Esophagus muscularis mucosa (tissue), 4 donors: ENCODE measurements at regions not wholly inside any gene's neighbourhood (a gene's known extent, or its start where the extent isn't known, plus 50 kb on each side); places are given as distances from the start of the nearest gene placed in this dataset.
"Not testable (repeated sequence)": the region's sequence is repeated elsewhere in the genome, so short reads cannot be mapped to it uniquely, and the experiment has no call there.

Source experiments
- DNase-seq: peaks from one replicate; pipeline ENCODE4 v3.0.0-alpha.2; 2017; ENCODE audit errors: extremely low spot score
- H3K27ac ChIP-seq, 4 donors: fragments of 200-600 bp; sonication (generic); replicated peaks in 1 of 4; 1 replicate in 3 of 4; 2 replicates in 1 of 4; pipeline ENCODE4 v1.5.1; 2016 to 2019; ENCODE audit warnings: mild to moderate bottlenecking in 1 of 4
- H3K27me3 ChIP-seq, 4 donors: fragments of 200-600 bp; sonication (generic); one replicate each; pipeline versions ENCODE4 v1.5.1 to v1.6.0; 2016 to 2019
- H3K36me3 ChIP-seq, 4 donors: fragments of 200-600 bp; sonication (generic); one replicate each; pipeline ENCODE4 v1.5.1; 2016 to 2019
- H3K4me1 ChIP-seq, 4 donors: fragments of 200-600 bp; sonication (generic); one replicate each; pipeline ENCODE4 v1.5.1; 2016 to 2019
- H3K4me3 ChIP-seq, 4 donors: fragments of 200-600 bp; sonication (generic); 1 replicate in 2 of 4; 2 replicates in 2 of 4; pipeline ENCODE4 v1.5.1; 2016 to 2019; ENCODE audit warnings: mild to moderate bottlenecking in 4 of 4, moderate library complexity in 1 of 4
- H3K9me3 ChIP-seq, 4 donors: fragments of 200-600 bp; sonication (generic); 1 replicate in 3 of 4; 2 replicates in 1 of 4; pipeline ENCODE4 v1.5.1; 2016 to 2019
- CTCF ChIP-seq, 3 experiments: fragments of 200-600 bp in 2 of 3; fragments of 450-650 bp in 1 of 3; sonication (generic) in 2 of 3; IDR thresholded peaks; one replicate each; pipeline ENCODE4 v1.5.1; 2017 to 2019; ENCODE audit warnings: antibody characterized with exemption in 3 of 3, mild to moderate bottlenecking in 2 of 3, moderate library complexity in 1 of 3
- EP300 ChIP-seq: sonication (generic); formaldehyde crosslinking; IDR thresholded peaks from one replicate; pipeline ENCODE4 v1.6.1; 2017; ENCODE audit warnings: antibody characterized with exemption
- POLR2A ChIP-seq: fragments of 450-650 bp; IDR thresholded peaks from one replicate; pipeline ENCODE4 v1.6.1; 2017; ENCODE audit warnings: antibody characterized with exemption, moderate library complexity, mild to moderate bottlenecking, low read depth
- POLR2AphosphoS5 ChIP-seq, 2 donors: sonication (generic); formaldehyde crosslinking; IDR thresholded peaks; one replicate each; pipeline ENCODE4 v1.6.1; 2017; ENCODE audit warnings: antibody characterized with exemption in 2 of 2
- WGBS: methylation state at CpG from one replicate; pipeline ENCODE4 v1.1.5; 2018; 5-methylcytosine and 5-hydroxymethylcytosine counted together
- intact Hi-C: fragments of 100-400 bp; cut with DNase I; formaldehyde crosslinking; loops from one replicate; pipeline ENCODE4 v1.15.1; 2023

DNA sequence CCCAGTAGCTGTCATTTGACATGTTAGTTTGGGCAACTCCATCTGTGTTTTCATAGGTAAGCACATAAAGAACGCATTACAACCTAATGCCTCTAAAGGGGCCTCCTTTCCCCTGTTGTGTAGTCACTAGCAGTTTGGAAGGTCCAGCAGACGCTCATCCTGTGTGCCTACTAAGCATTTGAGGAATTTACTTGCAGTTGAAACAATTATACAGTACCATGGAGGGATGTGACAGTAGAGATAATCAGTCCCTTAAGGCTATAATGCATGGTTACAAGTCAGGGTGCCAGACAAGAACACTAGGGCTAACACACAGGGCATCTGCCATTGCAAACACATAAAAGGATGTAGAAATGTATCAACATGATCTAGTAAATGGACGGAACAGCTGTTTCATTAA is 138.3 kb downstream of the PCDH10 start:
- Histone ChIP-seq H3K36me3 (no peaks in the 10 kb centered on the region), H3K4me3 (no peak overlapping the region), H3K27ac (no peak overlapping the region), H3K4me1 (no peaks in the 10 kb centered on the region), H3K27me3 (no peaks in the 10 kb centered on the region), H3K9me3 (no peaks in the 10 kb centered on the region)
- no peak for TF ChIP-seq EP300
- no peak for TF ChIP-seq POLR2A
- TF ChIP-seq CTCF (IDR thresholded peaks at IDR 0.05), result no peak
- TF ChIP-seq POLR2AphosphoS5 (IDR thresholded peaks at IDR 0.05), result no peak
- intact Hi-C loops, result no loop called here
- 78% methylated on average over 3 of the region's 3 CpGs for WGBS
- no peak for DNase-seq

DNA sequence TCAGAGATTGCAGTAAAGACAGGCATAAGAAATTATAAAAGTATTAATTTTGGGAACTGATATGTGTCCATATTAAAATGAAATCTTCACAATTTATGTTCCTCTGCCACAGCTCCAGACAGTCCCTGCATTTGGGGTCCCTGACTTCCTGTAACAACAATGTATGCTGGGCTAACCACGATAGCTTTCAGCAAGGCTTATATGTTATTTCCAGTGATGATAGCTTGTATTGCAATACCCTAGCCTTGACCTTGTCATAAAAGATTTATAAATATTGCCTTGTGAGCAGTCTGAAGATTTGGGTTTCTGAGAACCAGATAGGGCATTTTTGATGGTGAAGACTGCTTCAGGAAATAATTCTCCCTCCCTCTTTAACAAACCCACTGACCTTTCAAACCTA is 129.5 kb downstream of the PCDH10 start:
- no peaks in the 10 kb centered on the region for H3K4me1 ChIP-seq

DNA sequence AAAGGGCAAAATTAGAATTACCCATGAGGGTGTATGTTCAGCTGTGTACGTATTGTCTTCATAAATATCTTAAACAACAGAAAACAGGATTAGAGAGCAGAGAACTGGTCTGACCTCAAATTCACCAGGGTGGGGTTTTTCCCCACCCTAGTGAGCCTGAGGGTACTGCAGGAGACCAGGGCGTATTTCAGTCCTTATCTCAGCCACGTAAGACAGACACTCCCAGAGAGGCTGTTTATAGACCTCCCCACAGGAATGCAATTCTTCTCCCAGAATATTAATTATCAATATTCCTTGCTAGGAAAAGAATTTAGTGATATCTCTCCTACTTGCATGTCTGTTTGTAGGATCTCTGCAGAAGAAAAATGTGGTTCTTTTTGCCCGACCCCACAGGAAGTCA is 128.8 kb downstream of the PCDH10 start:
- H3K36me3 ChIP-seq, H3K27me3 ChIP-seq, H3K9me3 ChIP-seq, H3K4me3 ChIP-seq, H3K4me1 ChIP-seq, DNase-seq, intact Hi-C loops, H3K27ac ChIP-seq: not testable (repeated sequence)
- 91% methylated on average over 4 of the region's 4 CpGs for WGBS

More for the DNA sequence above, 129.5 kb downstream of the PCDH10 start:
- peaks cover 0 to 5% (median 0%) of the 10 kb centered on the region in 4 donors for H3K9me3 ChIP-seq
- WGBS, result 94% methylated on average over 1 of the region's 1 CpG
- no peak for DNase-seq
- TF ChIP-seq POLR2A (no peak), EP300 (no peak), POLR2AphosphoS5 (IDR thresholded peaks at IDR 0.05) (no peak)
- intact Hi-C loops, result no loop called here
- H3K36me3 ChIP-seq, result no peaks in the 10 kb centered on the region
- no peaks in the 10 kb centered on the region for H3K27me3 ChIP-seq
- H3K27ac ChIP-seq, result no peak overlapping the region
- H3K4me3 ChIP-seq, result no peak overlapping the region

DNA sequence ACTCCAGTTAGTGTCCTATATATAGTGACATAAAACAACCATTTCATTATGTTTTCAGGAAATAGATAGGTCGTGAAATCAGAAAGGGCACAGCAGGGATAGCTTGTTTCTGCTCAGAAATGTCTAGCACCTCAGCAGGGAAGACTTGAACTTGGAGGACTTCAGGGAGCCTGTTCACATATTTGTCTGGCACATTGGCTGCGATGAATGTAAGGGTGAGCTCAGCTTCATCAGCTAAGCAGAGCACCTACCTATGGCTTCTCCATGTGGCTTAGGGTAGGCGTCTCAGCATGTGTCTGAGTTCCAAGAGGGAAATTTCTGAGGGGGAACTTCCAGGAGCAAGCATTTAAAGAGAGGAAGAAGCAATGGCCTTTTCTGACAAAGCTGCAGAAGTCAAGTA is 126.2 kb downstream of the PCDH10 start:
- no peaks in the 10 kb centered on the region for H3K4me1 ChIP-seq
- no peak for DNase-seq
- TF ChIP-seq POLR2AphosphoS5 (IDR thresholded peaks at IDR 0.05) (no peak), EP300 (no peak), CTCF (IDR thresholded peaks at IDR 0.05) (no peak), POLR2A (no peak)
- H3K4me3 ChIP-seq, result no peak overlapping the region
- peaks cover 0 to 5% (median 0%) of the 10 kb centered on the region in 4 donors for H3K9me3 ChIP-seq
- H3K27ac ChIP-seq, result no peak overlapping the region
- H3K36me3 ChIP-seq, result no peaks in the 10 kb centered on the region
- WGBS, result 86% methylated on average over 3 of the region's 3 CpGs
- intact Hi-C loops, result no loop called here
- no peaks in the 10 kb centered on the region for H3K27me3 ChIP-seq

GRCh38 chr4:133273401-133273800 is 124.3 kb downstream of the PCDH10 start:
- H3K4me3 ChIP-seq, result no peak overlapping the region
- H3K27ac ChIP-seq, result no peak overlapping the region
- no peaks in the 10 kb centered on the region for H3K27me3 ChIP-seq
- no peaks in the 10 kb centered on the region for H3K36me3 ChIP-seq
- intact Hi-C loops, result no loop called here
- 95% methylated on average over 3 of the region's 3 CpGs for WGBS
- no peak for DNase-seq
- peaks cover 0 to 5% (median 0%) of the 10 kb centered on the region in 4 donors for H3K9me3 ChIP-seq
- TF ChIP-seq EP300 (no peak), POLR2A (no peak), CTCF (IDR thresholded peaks at IDR 0.05) (no peak), POLR2AphosphoS5 (IDR thresholded peaks at IDR 0.05) (no peak)
- H3K4me1 ChIP-seq, result no peaks in the 10 kb centered on the region

GRCh38 chr4:133270021-133270570 is 121.0 kb downstream of the PCDH10 start:
- 82% methylated on average over 2 of the region's 2 CpGs for WGBS
- H3K27ac ChIP-seq, result no peak overlapping the region
- no peak overlapping the region for H3K4me3 ChIP-seq
- H3K4me1 ChIP-seq, result no peaks in the 10 kb centered on the region
- no peaks in the 10 kb centered on the region for H3K9me3 ChIP-seq
- intact Hi-C loops, result no loop called here
- H3K27me3 ChIP-seq, result no peaks in the 10 kb centered on the region
- DNase-seq, result no peak
- H3K36me3 ChIP-seq, result no peaks in the 10 kb centered on the region
- no peak for TF ChIP-seq EP300
- no peak for TF ChIP-seq POLR2AphosphoS5 (IDR thresholded peaks at IDR 0.05)
- TF ChIP-seq POLR2A, result no peak
- TF ChIP-seq CTCF (IDR thresholded peaks at IDR 0.05), result no peak
